HG02852 (cell line): ENCODE measurements at regions not wholly inside any gene's neighbourhood (a gene's known extent, or its start where the extent isn't known, plus 50 kb on each side); places are given as distances from the start of the nearest gene placed in this dataset.
"Not testable (repeated sequence)": the region's sequence is repeated elsewhere in the genome, so short reads cannot be mapped to it uniquely, and the experiment has no call there.

ENCODE experiments used
- ATAC-seq: cut with Tn5 transposase; IDR thresholded peaks from one replicate; pipeline ENCODE4 v1.9.1; 2021; ENCODE audit warnings: mild to moderate bottlenecking, moderate library complexity; ENCODE audit not compliant: unreplicated experiment

- ATAC-seq: no peak
Measured at GRCh38 chr3:139131951-139132350, 87.3 kb upstream of the PRR23C start.

- ATAC-seq: no peak
Measured at GRCh38 chr3:139132976-139133375, 88.3 kb upstream of the PRR23C start.

- no peak for ATAC-seq
Measured at GRCh38 chr3:139134678-139135372, 90.1 kb upstream of the PRR23C start.

- no peak for ATAC-seq
Measured at GRCh38 chr3:139135657-139136056, 91.0 kb upstream of the PRR23C start.

GRCh38 chr3:139136469-139137202 is 91.9 kb upstream of the PRR23C start:
- no peak for ATAC-seq

GRCh38 chr3:139140553-139140952 is 95.9 kb upstream of the PRR23C start:
- no peak for ATAC-seq

GRCh38 chr3:139145980-139146379 is 101.3 kb upstream of the PRR23C start:
- ATAC-seq: not testable (repeated sequence)

GRCh38 chr3:139151530-139151929 is 106.8 kb upstream of the PRR23C start:
- ATAC-seq: no peak

- not testable (repeated sequence) for ATAC-seq
Measured at GRCh38 chr3:139153434-139153833, 108.7 kb upstream of the PRR23C start.

GRCh38 chr3:139157161-139157932 is 112.7 kb upstream of the PRR23C start:
- ATAC-seq: no peak

- no peak for ATAC-seq
Measured at GRCh38 chr3:139159356-139159755, 114.7 kb upstream of the PRR23C start.

- no peak for ATAC-seq
Measured at GRCh38 chr3:139173372-139174108, 128.8 kb upstream of the PRR23C start.

- no peak for ATAC-seq
Measured at GRCh38 chr3:139180489-139180888, 135.8 kb upstream of the PRR23C start.

- no peak for ATAC-seq
Measured at GRCh38 chr3:139182143-139182542, 137.5 kb upstream of the PRR23C start.

- ATAC-seq: no peak
Measured at GRCh38 chr3:139182598-139182997, 137.9 kb upstream of the PRR23C start.

GRCh38 chr3:139185527-139185926 is 140.8 kb upstream of the PRR23C start:
- no peak for ATAC-seq

GRCh38 chr3:139187154-139187553 is 142.5 kb upstream of the PRR23C start:
- no peak for ATAC-seq

- no peak for ATAC-seq
Measured at GRCh38 chr3:139187648-139188047, 143.0 kb upstream of the PRR23C start.

- no peak for ATAC-seq
Measured at GRCh38 chr3:139189943-139190342, 145.3 kb upstream of the PRR23C start.

- ATAC-seq: not testable (repeated sequence)
Measured at GRCh38 chr3:139194421-139194820, 149.4 kb upstream of the MRPS22 start.

- not testable (repeated sequence) for ATAC-seq
Measured at GRCh38 chr3:139196146-139196545, 147.7 kb upstream of the MRPS22 start.
